ENCODE measurements at regions not wholly inside any gene's neighbourhood (a gene's known extent, or its start where the extent isn't known, plus 50 kb on each side); places are given as distances from the start of the nearest gene placed in this dataset.

DNA sequence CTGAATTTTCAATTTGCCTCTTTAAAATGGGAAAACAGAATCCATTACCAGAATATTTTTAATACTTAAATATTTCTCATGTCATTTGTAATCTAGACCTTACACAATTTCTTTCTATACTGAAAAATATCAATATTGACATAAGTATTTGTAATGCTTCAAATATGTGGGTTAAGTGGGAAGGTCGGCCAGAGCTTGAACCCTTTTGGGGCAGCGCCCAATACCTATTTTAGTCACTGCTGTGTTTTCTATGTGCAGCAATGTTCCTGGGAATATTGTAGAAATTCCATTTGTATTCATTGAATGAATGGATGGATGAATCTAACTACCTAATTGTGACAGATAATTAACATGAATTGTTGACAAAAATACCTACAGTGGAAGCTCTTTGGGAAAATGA is 459.7 kb upstream of the ZNF717 start:
- DNase-seq (ENCODE audit: low read depth) = no peak
- TF ChIP-seq, protein P1, sequence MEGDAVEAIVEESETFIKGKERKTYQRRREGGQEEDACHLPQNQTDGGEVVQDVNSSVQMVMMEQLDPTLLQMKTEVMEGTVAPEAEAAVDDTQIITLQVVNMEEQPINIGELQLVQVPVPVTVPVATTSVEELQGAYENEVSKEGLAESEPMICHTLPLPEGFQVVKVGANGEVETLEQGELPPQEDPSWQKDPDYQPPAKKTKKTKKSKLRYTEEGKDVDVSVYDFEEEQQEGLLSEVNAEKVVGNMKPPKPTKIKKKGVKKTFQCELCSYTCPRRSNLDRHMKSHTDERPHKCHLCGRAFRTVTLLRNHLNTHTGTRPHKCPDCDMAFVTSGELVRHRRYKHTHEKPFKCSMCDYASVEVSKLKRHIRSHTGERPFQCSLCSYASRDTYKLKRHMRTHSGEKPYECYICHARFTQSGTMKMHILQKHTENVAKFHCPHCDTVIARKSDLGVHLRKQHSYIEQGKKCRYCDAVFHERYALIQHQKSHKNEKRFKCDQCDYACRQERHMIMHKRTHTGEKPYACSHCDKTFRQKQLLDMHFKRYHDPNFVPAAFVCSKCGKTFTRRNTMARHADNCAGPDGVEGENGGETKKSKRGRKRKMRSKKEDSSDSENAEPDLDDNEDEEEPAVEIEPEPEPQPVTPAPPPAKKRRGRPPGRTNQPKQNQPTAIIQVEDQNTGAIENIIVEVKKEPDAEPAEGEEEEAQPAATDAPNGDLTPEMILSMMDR (IDR thresholded peaks at IDR 0.05; ENCODE audit: insufficient read depth, low read length) = no peak
- H3K4me3 ChIP-seq (ENCODE audit: low read depth, low read length) = no peak overlapping the region

GRCh38 chr3:76245622-76246021 is 460.3 kb upstream of the ZNF717 start:
- no peak overlapping the region for H3K4me3 ChIP-seq (ENCODE audit: low read depth, low read length)
- no peak for DNase-seq (ENCODE audit: low read depth)
- TF ChIP-seq, protein P1 (IDR thresholded peaks at IDR 0.05; ENCODE audit: insufficient read depth, low read length) = no peak

DNA sequence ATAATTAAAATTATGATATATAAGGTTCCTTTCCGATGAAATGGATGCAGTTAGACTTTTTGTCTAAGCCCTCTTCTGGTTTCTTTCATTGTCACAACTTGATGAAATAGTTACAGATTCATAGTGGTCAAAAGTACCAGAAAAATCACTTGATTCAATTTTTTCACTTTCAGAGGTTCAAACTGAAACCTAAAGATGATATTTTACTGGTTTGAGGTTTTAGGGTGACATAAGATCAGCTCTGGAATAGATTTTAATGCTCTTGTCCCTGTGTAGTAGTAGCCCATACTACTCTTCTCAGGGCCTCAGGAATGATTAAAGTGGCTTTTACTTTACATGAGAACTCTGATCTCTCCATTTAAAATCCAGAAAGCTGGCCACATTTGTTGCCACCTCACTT is 479.1 kb upstream of the ZNF717 start:
- DNase-seq (ENCODE audit: low read depth) = no peak
- no peak overlapping the region for H3K4me3 ChIP-seq (ENCODE audit: low read depth, low read length)
- TF ChIP-seq, protein P1 (IDR thresholded peaks at IDR 0.05; ENCODE audit: insufficient read depth, low read length) = no peak

DNA sequence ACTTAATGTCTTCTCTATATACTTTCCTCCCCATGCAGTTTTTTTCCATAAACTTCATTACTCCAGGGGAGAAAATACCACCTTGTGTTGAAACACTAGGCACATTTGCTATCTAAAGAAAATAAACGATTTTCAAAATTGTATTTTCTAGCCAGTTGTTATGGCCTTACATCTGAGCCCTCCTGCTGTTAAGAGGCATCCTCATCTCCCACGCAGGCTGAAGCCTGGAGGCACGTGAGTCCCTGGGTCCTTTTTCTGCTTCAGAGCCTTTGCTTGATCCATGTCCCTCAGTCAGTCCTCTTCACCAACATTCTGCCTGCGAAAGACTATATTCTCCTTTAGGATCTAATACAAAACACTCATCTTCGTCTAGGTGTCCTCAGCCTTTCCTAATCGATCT is 479.6 kb upstream of the ZNF717 start:
- TF ChIP-seq, protein P1 (IDR thresholded peaks at IDR 0.05; ENCODE audit: insufficient read depth, low read length) = no peak
- H3K4me3 ChIP-seq (ENCODE audit: low read depth, low read length) = no peak overlapping the region
- no peak for DNase-seq (ENCODE audit: low read depth)

GRCh38 chr3:76266511-76266910 is 481.2 kb upstream of the ZNF717 start:
- TF ChIP-seq, protein P1 (IDR thresholded peaks at IDR 0.05; ENCODE audit: insufficient read depth, low read length) = no peak
- no peak overlapping the region for H3K4me3 ChIP-seq (ENCODE audit: low read depth, low read length)
- DNase-seq (ENCODE audit: low read depth) = no peak

- TF ChIP-seq, protein P1 (IDR thresholded peaks at IDR 0.05; ENCODE audit: insufficient read depth, low read length) = no peak
- no peak for DNase-seq (ENCODE audit: low read depth)
- H3K4me3 ChIP-seq (ENCODE audit: low read depth, low read length) = no peak overlapping the region
Observed at GRCh38 chr3:76267851-76268380, 482.6 kb upstream of the ZNF717 start.

DNA sequence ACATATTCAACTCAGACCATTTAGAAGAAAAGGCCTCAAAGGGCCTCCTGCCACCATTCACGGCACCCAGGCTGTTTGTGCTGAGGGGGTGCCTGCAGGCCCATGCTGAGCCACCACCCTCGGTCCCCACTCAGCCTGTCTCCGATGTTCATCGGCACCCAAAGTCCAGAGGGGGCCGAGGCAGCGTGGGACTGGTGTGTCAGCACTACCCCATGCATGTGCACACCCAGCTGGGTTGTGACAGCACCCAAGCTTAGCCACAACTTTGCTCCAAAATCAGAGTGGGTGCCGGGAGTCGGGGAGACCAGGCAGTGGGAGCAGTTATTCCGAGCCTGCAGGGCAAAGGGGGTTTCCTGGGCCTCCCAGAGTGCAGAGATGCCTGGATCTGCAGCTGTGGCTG is 508.5 kb upstream of the ZNF717 start:
- no peak overlapping the region for H3K4me3 ChIP-seq (ENCODE audit: low read depth, low read length)
- TF ChIP-seq, protein P1 (IDR thresholded peaks at IDR 0.05; ENCODE audit: insufficient read depth, low read length) = no peak
- no peak for DNase-seq (ENCODE audit: low read depth)

Data from fibroblast of the aortic adventitia (primary cell).